ENCODE measurements at regions not wholly inside any gene's neighbourhood (a gene's known extent, or its start where the extent isn't known, plus 50 kb on each side); places are given as distances from the start of the nearest gene placed in this dataset.

- Histone ChIP-seq H3F3A (ENCODE audit: insufficient read depth) (no peaks in the 10 kb centered on the region), H3K9me2 (replicated peaks; ENCODE audit: insufficient read depth, low read length) (no peaks in the 10 kb centered on the region), H3K4me3 (ENCODE audit: insufficient read depth, low read length, poor library complexity, severe bottlenecking) (no peak overlapping the region), H4K20me1 (ENCODE audit: low read depth, low read length) (no peaks in the 10 kb centered on the region), H3K9me3 (ENCODE audit: insufficient read depth, low read length) (no peaks in the 10 kb centered on the region), H3K9ac (ENCODE audit: low read length) (no peak overlapping the region), H3K27me3 (ENCODE audit: low read length) (no peaks in the 10 kb centered on the region), H2AFZ (ENCODE audit: low read depth, low read length, severe bottlenecking) (no peak overlapping the region), H3K36me3 (ENCODE audit: low read length) (no peaks in the 10 kb centered on the region), H3K27ac (ENCODE audit: low read depth, low read length) (no peak overlapping the region), H3K4me2 (ENCODE audit: low read depth, low read length, poor library complexity, severe bottlenecking) (no peak overlapping the region), H3K79me2 (ENCODE audit: insufficient read depth, low read length) (no peaks in the 10 kb centered on the region)
- TF ChIP-seq EZH2phosphoT487 (conservative IDR thresholded peaks at IDR 0.05; ENCODE audit: low read length) (no peak), CTCF (IDR thresholded peaks at IDR 0.05; ENCODE audit: insufficient read depth, low read length, poor library complexity, severe bottlenecking) (no peak)
Observed at GRCh38 chr6:163695414-163695864, 280.9 kb downstream of the QKI start.

- Histone ChIP-seq H3K79me2 (ENCODE audit: insufficient read depth, low read length) (no peaks in the 10 kb centered on the region), H3K36me3 (ENCODE audit: low read length) (no peaks in the 10 kb centered on the region), H3K9me2 (replicated peaks; ENCODE audit: insufficient read depth, low read length) (no peaks in the 10 kb centered on the region), H3K4me3 (ENCODE audit: insufficient read depth, low read length, poor library complexity, severe bottlenecking) (no peak overlapping the region), H2AFZ (ENCODE audit: low read depth, low read length, severe bottlenecking) (no peak overlapping the region), H3K9me3 (ENCODE audit: insufficient read depth, low read length) (no peaks in the 10 kb centered on the region), H3K4me2 (ENCODE audit: low read depth, low read length, poor library complexity, severe bottlenecking) (no peak overlapping the region), H4K20me1 (ENCODE audit: low read depth, low read length) (no peaks in the 10 kb centered on the region), H3K27me3 (ENCODE audit: low read length) (no peaks in the 10 kb centered on the region), H3F3A (ENCODE audit: insufficient read depth) (no peaks in the 10 kb centered on the region), H3K9ac (ENCODE audit: low read length) (no peak overlapping the region), H3K27ac (ENCODE audit: low read depth, low read length) (no peak overlapping the region)
- no peak for TF ChIP-seq EZH2phosphoT487 (conservative IDR thresholded peaks at IDR 0.05; ENCODE audit: low read length)
- TF ChIP-seq CTCF (IDR thresholded peaks at IDR 0.05; ENCODE audit: insufficient read depth, low read length, poor library complexity, severe bottlenecking), result no peak
Observed at GRCh38 chr6:163694988-163695398, 280.5 kb downstream of the QKI start.

- no peaks in the 10 kb centered on the region for H3K36me3 ChIP-seq (ENCODE audit: low read length)
- no peaks in the 10 kb centered on the region for H3F3A ChIP-seq (ENCODE audit: insufficient read depth)
- no peak overlapping the region for H3K4me2 ChIP-seq (ENCODE audit: low read depth, low read length, poor library complexity, severe bottlenecking)
- H3K9ac ChIP-seq (ENCODE audit: low read length), result no peak overlapping the region
- no peak for TF ChIP-seq CTCF (IDR thresholded peaks at IDR 0.05; ENCODE audit: insufficient read depth, low read length, poor library complexity, severe bottlenecking)
- TF ChIP-seq EZH2phosphoT487 (conservative IDR thresholded peaks at IDR 0.05; ENCODE audit: low read length), result no peak
- H2AFZ ChIP-seq (ENCODE audit: low read depth, low read length, severe bottlenecking), result no peak overlapping the region
- H3K9me3 ChIP-seq (ENCODE audit: insufficient read depth, low read length), result no peaks in the 10 kb centered on the region
- no peak overlapping the region for H3K27ac ChIP-seq (ENCODE audit: low read depth, low read length)
- no peaks in the 10 kb centered on the region for H3K9me2 ChIP-seq (replicated peaks; ENCODE audit: insufficient read depth, low read length)
- H4K20me1 ChIP-seq (ENCODE audit: low read depth, low read length), result no peaks in the 10 kb centered on the region
- H3K4me3 ChIP-seq (ENCODE audit: insufficient read depth, low read length, poor library complexity, severe bottlenecking), result no peak overlapping the region
- no peaks in the 10 kb centered on the region for H3K79me2 ChIP-seq (ENCODE audit: insufficient read depth, low read length)
- H3K27me3 ChIP-seq (ENCODE audit: low read length), result no peaks in the 10 kb centered on the region
Observed at GRCh38 chr6:163694072-163694471, 279.6 kb downstream of the QKI start.
